ENCODE measurements at regions not wholly inside any gene's neighbourhood (a gene's known extent, or its start where the extent isn't known, plus 50 kb on each side); places are given as distances from the start of the nearest gene placed in this dataset.
"Not testable (repeated sequence)": the region's sequence is repeated elsewhere in the genome, so short reads cannot be mapped to it uniquely, and the experiment has no call there.

GRCh38 chr10:21363092-21363730 is 162.3 kb downstream of the SKIDA1 start:
- DNase-seq, result no peak

- DNase-seq, result no peak
Observed at GRCh38 chr10:21359202-21359601, 166.3 kb downstream of the SKIDA1 start.

- DNase-seq, result no peak
Observed at GRCh38 chr10:21355591-21356011, 169.9 kb downstream of the SKIDA1 start.

- no peak for DNase-seq
Observed at GRCh38 chr10:21352886-21353285, 172.6 kb downstream of the SKIDA1 start.

GRCh38 chr10:21351594-21351993 is 173.9 kb downstream of the SKIDA1 start:
- DNase-seq, result not testable (repeated sequence)

- DNase-seq, result no peak
Observed at GRCh38 chr10:21349912-21350286, 175.6 kb downstream of the SKIDA1 start.

GRCh38 chr10:21347785-21348170 is 177.7 kb downstream of the SKIDA1 start:
- no peak for DNase-seq

GRCh38 chr10:21347043-21347784 is 178.3 kb downstream of the SKIDA1 start:
- no peak for DNase-seq

GRCh38 chr10:21343087-21343486 is 182.4 kb downstream of the SKIDA1 start:
- no peak for DNase-seq

GRCh38 chr10:21342499-21342898 is 183.0 kb downstream of the SKIDA1 start:
- not testable (repeated sequence) for DNase-seq

- DNase-seq, result no peak
Observed at GRCh38 chr10:21340331-21340730, 185.2 kb downstream of the SKIDA1 start.

GRCh38 chr10:21337171-21337792 is 188.2 kb downstream of the SKIDA1 start:
- DNase-seq, result no peak

GRCh38 chr10:21336476-21337170 is 188.9 kb downstream of the SKIDA1 start:
- no peak for DNase-seq

GRCh38 chr10:21334891-21335696 is 190.4 kb downstream of the SKIDA1 start:
- DNase-seq, result no peak

GRCh38 chr10:21330628-21331020 is 194.9 kb downstream of the SKIDA1 start:
- no peak for DNase-seq

GRCh38 chr10:21329995-21330627 is 195.4 kb downstream of the SKIDA1 start:
- DNase-seq, result no peak

GRCh38 chr10:21327289-21327993 is 198.0 kb downstream of the SKIDA1 start:
- no peak for DNase-seq

GRCh38 chr10:21326594-21327288 is 198.7 kb downstream of the SKIDA1 start:
- DNase-seq, result no peak

GRCh38 chr10:21318540-21319167 is 206.8 kb downstream of the SKIDA1 start:
- DNase-seq, result peak; percentile 27

GRCh38 chr10:21317902-21318301 is 207.6 kb downstream of the SKIDA1 start:
- no peak for DNase-seq
